NCI-H1417 treated with DMSO at 0.1 percent for 48 hours (cell line): ENCODE measurements at regions not wholly inside any gene's neighbourhood (a gene's known extent, or its start where the extent isn't known, plus 50 kb on each side); places are given as distances from the start of the nearest gene placed in this dataset.

ENCODE experiments used
- DNase-seq: peaks from one replicate; lab custom pipeline; 2025; lab: John Stamatoyannopoulos, UW

DNA sequence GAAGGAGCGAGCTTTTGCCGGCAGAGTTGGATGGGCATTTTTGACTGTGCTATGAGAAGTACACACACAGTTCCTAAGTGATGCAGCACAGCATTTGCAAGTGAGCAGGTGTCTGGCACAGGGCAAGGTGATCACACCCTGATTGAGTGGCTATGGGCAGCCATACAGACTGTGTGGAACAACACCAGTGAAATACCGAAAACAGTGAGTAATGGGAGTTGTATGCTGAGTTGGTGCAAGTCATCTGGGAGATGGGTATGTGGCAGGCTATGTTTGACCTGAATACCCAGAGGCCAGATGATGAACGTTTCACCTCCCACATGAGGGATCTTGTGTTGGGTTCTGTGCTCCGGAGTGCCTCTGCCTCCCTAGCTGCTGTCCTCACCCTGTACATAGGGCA lies 53.5 kb upstream of the TIPARP start:
- DNase-seq: no peak

- peak; percentile 80 for DNase-seq
Measured at GRCh38 chr3:156620260-156620659, 54.1 kb upstream of the TIPARP start.

DNA sequence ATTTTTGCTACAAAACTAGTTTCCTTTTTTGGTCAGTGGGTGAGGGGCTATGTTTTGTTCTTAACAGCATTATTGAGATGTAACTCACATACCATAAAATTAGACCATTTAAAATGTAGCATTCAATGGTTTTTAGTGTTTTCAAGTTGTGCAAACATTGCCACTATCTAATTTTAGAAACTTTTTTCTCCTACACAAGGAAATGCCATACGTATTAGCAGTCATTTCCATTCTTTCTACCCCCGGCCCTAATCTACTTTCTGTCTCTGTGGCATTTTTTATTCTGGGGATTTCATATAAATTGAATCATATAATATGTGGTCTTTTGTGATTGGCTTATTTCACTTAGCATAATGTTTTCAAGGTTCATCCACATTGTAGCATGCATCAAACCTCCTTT lies 55.0 kb upstream of the TIPARP start:
- DNase-seq: no peak

DNA sequence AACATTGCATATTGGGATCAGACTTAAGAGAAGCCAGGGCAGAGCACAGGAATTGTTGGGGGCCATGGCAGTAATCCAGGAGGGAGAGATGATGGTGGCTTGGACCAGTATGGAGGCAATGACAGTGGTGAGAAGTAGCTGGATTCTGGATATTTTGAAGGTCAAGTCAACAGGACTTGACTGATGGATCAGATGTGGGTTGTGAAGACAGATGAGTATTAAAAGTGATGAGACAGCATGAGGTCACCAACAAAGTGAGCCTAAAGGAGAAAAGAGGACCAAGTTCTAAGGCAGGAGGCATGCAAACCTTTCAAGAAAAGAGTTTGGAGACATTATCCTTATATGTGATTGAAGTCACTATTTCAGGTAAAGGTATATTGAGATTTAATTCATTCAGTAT lies 56.6 kb upstream of the TIPARP start:
- DNase-seq: no peak

GRCh38 chr3:156617145-156617544 lies 57.2 kb upstream of the TIPARP start:
- DNase-seq: no peak

GRCh38 chr3:156615592-156616173 lies 58.7 kb upstream of the TIPARP start:
- no peak for DNase-seq

DNA sequence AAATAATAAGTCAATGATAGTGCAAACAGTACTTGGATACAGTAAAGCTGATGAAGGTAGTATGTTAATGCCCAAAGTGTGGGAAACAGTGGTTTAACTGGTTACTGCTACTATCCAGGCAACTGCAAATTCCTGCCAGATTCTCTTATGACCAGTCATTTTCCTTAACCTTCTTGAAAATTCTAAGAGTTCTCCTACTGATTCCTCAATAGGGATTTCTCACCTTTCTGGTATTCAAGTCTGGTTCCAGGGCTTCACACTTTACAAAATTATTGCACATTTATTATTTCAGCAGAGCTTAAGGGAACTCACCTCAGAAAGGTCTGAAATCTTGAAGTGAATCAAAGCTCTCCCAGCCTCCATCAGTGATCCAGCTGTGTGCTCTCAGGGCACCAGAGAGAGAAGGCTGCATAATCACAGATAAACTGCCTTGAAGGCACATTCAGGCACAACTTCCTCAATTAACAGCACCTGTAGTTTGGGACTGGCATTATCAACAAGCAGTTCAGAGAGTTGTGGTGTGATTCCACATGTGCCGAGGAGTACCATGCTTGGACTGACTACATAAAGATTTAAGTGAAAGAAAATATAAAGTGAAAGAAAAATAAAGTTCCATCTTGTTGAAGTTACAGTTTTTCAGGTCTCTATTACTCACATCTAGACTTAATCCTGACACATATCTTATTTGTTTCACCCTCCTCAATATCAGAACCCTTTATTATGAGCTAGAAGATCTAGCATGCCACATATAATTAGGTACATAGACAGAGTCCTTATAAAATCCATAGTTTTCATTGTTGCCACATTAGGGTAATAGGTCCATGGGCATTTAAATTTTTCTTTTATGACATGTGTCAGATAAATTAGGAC lies 59.5 kb upstream of the TIPARP start:
- no peak for DNase-seq

DNA sequence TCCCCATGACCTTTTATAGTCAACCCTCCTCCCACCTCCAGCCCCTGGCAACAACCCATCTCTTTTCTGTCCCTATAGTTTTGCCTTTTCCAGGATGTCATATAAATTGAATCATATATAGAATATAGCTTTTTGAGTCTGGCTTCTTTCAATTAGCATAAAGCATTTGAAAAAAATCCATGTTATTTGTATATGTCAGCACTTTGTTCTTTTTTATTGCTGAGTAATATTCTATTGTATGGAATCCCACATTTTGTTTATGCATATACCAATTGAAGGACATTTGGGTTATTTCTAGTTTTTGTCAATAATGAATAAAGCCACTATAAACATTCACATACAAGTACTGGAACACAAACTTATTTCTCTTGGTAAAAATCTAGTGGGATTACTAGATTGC lies 58.0 kb upstream of the SSR3 start:
- DNase-seq: no peak

- no peak for DNase-seq
Measured at GRCh38 chr3:156611870-156612494, 57.1 kb upstream of the SSR3 start.

DNA sequence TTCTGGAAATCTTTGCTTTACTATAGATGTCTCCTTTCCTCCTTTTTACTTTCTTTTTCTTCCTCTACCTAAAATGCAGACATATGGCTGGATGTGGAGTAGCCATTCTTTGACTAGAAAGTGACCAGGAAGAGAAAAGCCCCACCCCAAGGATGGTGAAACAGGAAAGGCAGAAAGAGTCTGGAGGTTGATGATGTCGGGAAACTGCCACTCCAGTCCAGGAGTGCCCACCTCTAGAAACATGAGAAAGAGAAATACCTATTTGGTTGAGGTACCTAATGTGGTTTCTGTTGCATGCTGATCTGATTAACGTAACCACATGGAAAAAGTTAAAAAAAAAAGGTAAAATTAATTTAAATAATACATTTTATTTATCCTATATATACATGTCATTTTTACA lies 55.2 kb upstream of the SSR3 start:
- DNase-seq: no peak

DNA sequence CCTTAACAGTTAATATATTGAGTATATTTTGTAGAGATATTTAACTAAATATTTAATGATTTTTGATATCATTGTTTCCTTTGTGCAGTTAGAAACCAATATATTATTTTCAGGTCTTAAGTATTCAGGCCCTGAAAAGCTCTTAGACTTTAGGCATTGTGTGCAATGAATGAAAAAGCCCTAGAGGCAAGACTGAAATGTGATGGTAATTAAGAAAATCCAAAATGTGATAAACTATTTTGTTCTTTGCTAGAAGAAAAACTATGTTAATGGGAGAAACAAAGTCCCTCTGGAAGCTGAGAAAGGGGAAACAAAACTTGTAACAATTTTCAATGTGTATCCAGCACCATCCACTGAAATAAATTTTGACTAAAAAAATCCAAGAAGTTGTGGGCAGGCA lies 54.6 kb upstream of the SSR3 start:
- no peak for DNase-seq

DNA sequence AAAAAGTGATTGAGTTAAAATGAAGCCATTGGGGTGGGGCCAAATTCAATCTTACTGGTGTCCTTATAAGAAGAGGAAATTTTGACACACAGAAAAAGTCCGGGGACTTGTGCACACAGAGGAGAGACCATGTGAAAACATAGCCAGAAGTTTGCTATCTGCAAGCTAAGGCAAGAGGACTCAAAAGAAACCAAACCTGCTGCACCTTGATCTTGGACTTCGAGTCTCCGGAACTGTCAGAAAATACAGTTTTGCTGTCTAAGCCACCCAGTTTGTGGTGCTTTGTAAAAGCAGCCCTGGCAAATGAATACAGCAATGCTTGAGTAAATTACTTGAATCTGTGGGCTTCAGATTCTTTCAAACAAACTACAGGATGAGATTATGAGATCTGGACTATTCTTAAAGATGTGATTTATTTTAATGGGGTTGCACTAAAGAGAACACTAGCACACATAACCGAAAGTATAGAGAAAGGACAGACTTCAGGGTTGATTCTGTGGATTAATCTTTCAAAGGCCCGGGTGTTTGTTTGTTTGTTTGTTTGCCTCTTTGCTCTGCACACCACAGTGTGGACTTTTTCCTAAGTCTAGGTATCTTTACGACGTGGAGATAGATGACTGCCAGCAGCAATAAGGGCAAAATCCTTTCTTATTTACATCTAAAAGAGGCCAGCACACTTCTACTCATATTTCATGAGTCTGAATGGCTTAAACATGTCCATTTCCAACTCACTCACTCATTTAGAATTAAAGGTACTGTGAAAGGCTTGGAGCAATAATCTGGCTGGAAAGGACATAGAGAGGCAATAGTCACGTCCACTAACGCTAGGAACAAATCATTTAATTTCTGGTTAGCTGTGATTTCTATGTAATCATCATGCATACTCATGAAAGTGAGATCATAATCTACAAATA lies 53.9 kb upstream of the SSR3 start:
- no peak for DNase-seq

GRCh38 chr3:156606729-156607128 lies 51.8 kb upstream of the SSR3 start:
- no peak for DNase-seq

GRCh38 chr3:156605686-156606605 lies 51.0 kb upstream of the SSR3 start:
- no peak for DNase-seq

DNA sequence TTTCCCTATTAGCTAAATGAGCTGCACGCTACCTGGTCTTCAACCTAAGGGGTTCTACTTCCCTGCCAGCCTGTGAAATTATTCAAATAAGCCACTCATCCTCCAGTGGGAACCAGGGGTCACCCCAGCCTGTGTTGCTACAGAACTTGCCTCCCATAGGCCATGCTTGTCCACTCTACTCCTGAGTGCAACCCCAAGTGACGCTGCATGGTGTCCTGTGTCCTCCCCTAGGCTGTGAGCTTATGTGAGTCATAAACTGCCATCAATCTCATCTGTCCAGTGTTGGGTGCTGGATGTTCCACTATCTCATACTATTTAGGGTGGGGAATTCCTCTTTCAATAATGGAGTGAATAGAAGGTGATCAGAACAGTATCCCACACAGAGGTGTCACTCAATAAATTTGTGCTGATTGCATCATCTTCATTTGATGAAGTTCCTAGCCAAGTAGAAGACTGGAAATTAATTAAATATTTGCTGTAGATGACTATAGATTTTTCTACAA lies 49.8 kb upstream of the SSR3 start:
- no peak for DNase-seq
